ENCODE measurements at regions not wholly inside any gene's neighbourhood (a gene's known extent, or its start where the extent isn't known, plus 50 kb on each side); places are given as distances from the start of the nearest gene placed in this dataset.

DNA sequence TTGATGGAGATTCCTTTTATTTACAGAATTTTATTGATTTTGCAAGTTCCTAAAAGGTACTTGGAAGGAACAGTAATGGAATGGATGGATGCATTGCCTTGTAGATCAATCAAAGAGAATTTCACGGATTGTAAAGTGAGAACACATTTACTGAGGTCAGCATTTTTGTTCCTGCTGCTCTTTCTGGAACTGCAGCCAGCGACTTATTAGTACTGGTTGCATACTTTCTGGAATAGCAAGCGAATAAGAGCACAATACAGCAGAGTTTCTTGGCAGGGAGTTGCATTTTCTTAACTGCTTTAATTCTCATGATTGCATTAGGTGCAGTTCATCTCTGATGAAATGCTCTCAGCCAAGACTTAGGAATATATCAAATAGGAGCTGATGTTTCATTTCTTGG, 106.1 kb upstream of the CHODL start:
- no peak overlapping the region for H3K4me2 ChIP-seq (ENCODE audit: insufficient read depth, low read length)
- H3K9me3 ChIP-seq (replicated peaks; ENCODE audit: control insufficient read depth, insufficient read depth, low read depth, low read length): no peaks in the 10 kb centered on the region
- DNase-seq (ENCODE audit: extremely low read depth in 1 of 4, low spot score in 3 of 4) (no peak), FAIRE-seq (no peak), ATAC-seq (no peak)
- in situ Hi-C loops (cut with MboI): no loop called here
- TF ChIP-seq SUPT5H (IDR thresholded peaks at IDR 0.05) (no peak), ZNF778 (CRISPR knock-in tag; IDR thresholded peaks at IDR 0.05) (no peak), L3MBTL2 (IDR thresholded peaks at IDR 0.05) (no peak), MAFF (IDR thresholded peaks at IDR 0.05; ENCODE audit: low read length) (0 out of 2 replicates have a peak, but pooled peaks have one; percentile 21)
- TF ChIP-seq, protein P1, sequence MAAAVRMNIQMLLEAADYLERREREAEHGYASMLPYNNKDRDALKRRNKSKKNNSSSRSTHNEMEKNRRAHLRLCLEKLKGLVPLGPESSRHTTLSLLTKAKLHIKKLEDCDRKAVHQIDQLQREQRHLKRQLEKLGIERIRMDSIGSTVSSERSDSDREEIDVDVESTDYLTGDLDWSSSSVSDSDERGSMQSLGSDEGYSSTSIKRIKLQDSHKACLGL (CRISPR knock-in tag; IDR thresholded peaks at IDR 0.05; ENCODE audit: borderline replicate concordance, poor library complexity, severe bottlenecking): no peak
- no peak overlapping the region for H3K9ac ChIP-seq (ENCODE audit: insufficient read depth in 1 of 2, low read depth in 2 of 2, low read length in 2 of 2)
- no peaks in the 10 kb centered on the region for H3K4me1 ChIP-seq (replicated peaks in 1 of 2; ENCODE audit: control insufficient read depth in 2 of 2, insufficient read depth in 2 of 2, low read length in 2 of 2)
- H4K20me1 ChIP-seq (replicated peaks; ENCODE audit: control insufficient read depth, insufficient read depth, low read length): no peaks in the 10 kb centered on the region
- no peak overlapping the region for H2AFZ ChIP-seq (ENCODE audit: low read depth, low read length)
- ChIA-PET CTCF (ENCODE audit: low intra/inter-chr PET ratio) (no interaction called here), POLR2A (no interaction called here)
- no TSS peak for BruUV-seq (replicated peaks)
- intact Hi-C loops (cut with micrococcal nuclease): no loop called here
- H3K36me3 ChIP-seq (ENCODE audit: control insufficient read depth, insufficient read depth, low read length): no peaks in the 10 kb centered on the region
- WGBS (ENCODE audit: insufficient coverage, low coverage, missing lambda C conversion rate): 0% methylated on average over 3 of the region's 3 CpGs
- H3K27me3 ChIP-seq (ENCODE audit: control insufficient read depth in 2 of 2, insufficient read depth in 2 of 2, low read length in 2 of 2): no peaks in the 10 kb centered on the region
- no peak overlapping the region for H3K4me3 ChIP-seq
- H3K79me2 ChIP-seq (ENCODE audit: control insufficient read depth, insufficient read depth, low read length): no peaks in the 10 kb centered on the region
- H3K27ac ChIP-seq (ENCODE audit: extremely low read depth, low read depth, low read length): no peak overlapping the region
- no peaks in the 10 kb centered on the region for H3K9me1 ChIP-seq (ENCODE audit: control insufficient read depth, insufficient read depth, low read length)

DNA sequence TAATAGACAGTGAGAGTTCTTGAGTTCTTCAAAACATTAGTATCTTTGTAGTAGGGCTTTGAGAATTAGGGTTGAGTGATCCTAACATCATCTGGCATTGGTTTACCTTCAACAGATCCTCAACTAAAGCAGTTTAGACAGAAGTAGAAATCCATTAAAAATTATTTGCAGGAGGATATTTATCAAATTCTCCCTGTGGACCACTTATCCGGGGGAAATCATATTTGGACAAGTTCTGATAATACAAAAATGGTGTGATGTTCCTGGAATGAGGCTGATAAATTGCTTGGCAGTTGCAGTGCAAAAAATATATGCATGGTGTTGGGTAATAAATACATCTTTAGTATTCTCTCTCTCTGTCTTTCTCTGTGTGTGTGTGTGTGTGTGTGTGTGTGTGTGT, 115.1 kb upstream of the CHODL start:
- Histone ChIP-seq H3K27me3 (ENCODE audit: control insufficient read depth in 2 of 2, insufficient read depth in 2 of 2, low read length in 2 of 2) (no peaks in the 10 kb centered on the region), H3K4me1 (replicated peaks in 1 of 2; ENCODE audit: control insufficient read depth in 2 of 2, insufficient read depth in 2 of 2, low read length in 2 of 2) (no peaks in the 10 kb centered on the region), H3K27ac (ENCODE audit: extremely low read depth, low read depth, low read length) (no peak overlapping the region), H3K9me3 (replicated peaks; ENCODE audit: control insufficient read depth, insufficient read depth, low read depth, low read length) (no peaks in the 10 kb centered on the region; the same call in 1 of the 2 replicates), H3K4me3 (no peak overlapping the region), H4K20me1 (replicated peaks; ENCODE audit: control insufficient read depth, insufficient read depth, low read length) (no peaks in the 10 kb centered on the region), H3K4me2 (ENCODE audit: insufficient read depth, low read length) (no peak overlapping the region), H3K79me2 (ENCODE audit: control insufficient read depth, insufficient read depth, low read length) (no peaks in the 10 kb centered on the region), H2AFZ (ENCODE audit: low read depth, low read length) (no peak overlapping the region), H3K9ac (ENCODE audit: insufficient read depth in 1 of 2, low read depth in 2 of 2, low read length in 2 of 2) (no peak overlapping the region), H3K9me1 (ENCODE audit: control insufficient read depth, insufficient read depth, low read length) (no peaks in the 10 kb centered on the region), H3K36me3 (ENCODE audit: control insufficient read depth, insufficient read depth, low read length) (no peaks in the 10 kb centered on the region)
- BruUV-seq (replicated peaks): no TSS peak
- ChIA-PET CTCF (ENCODE audit: low intra/inter-chr PET ratio) (no interaction called here), POLR2A (no interaction called here)
- in situ Hi-C loops (cut with MboI) (no loop called here), intact Hi-C loops (cut with micrococcal nuclease) (no loop called here)
- ATAC-seq (no peak), DNase-seq (ENCODE audit: extremely low read depth in 1 of 4, low spot score in 3 of 4) (no peak), FAIRE-seq (no peak)
- WGBS (ENCODE audit: insufficient coverage, low coverage, missing lambda C conversion rate): 0% methylated on average over 1 of the region's 1 CpG
- TF ChIP-seq ZNF212 (CRISPR knock-in tag; IDR thresholded peaks at IDR 0.05): no peak
- TF ChIP-seq, protein P2, sequence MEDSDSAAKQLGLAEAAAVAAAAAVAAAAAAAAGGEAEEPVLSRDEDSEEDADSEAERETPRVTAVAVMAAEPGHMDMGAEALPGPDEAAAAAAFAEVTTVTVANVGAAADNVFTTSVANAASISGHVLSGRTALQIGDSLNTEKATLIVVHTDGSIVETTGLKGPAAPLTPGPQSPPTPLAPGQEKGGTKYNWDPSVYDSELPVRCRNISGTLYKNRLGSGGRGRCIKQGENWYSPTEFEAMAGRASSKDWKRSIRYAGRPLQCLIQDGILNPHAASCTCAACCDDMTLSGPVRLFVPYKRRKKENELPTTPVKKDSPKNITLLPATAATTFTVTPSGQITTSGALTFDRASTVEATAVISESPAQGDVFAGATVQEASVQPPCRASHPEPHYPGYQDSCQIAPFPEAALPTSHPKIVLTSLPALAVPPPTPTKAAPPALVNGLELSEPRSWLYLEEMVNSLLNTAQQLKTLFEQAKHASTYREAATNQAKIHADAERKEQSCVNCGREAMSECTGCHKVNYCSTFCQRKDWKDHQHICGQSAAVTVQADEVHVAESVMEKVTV (CRISPR knock-in tag; IDR thresholded peaks at IDR 0.05): no peak
- no peak for TF ChIP-seq NR2C2 (CRISPR knock-in tag; IDR thresholded peaks at IDR 0.05)
- no peak for TF ChIP-seq NR2C2 (tag; IDR thresholded peaks at IDR 0.05)
- TF ChIP-seq, protein P3, sequence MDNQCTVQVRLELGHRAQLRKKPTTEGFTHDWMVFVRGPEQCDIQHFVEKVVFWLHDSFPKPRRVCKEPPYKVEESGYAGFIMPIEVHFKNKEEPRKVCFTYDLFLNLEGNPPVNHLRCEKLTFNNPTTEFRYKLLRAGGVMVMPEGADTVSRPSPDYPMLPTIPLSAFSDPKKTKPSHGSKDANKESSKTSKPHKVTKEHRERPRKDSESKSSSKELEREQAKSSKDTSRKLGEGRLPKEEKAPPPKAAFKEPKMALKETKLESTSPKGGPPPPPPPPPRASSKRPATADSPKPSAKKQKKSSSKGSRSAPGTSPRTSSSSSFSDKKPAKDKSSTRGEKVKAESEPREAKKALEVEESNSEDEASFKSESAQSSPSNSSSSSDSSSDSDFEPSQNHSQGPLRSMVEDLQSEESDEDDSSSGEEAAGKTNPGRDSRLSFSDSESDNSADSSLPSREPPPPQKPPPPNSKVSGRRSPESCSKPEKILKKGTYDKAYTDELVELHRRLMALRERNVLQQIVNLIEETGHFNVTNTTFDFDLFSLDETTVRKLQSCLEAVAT (IDR thresholded peaks at IDR 0.05): no peak
- TF ChIP-seq, protein P4, sequence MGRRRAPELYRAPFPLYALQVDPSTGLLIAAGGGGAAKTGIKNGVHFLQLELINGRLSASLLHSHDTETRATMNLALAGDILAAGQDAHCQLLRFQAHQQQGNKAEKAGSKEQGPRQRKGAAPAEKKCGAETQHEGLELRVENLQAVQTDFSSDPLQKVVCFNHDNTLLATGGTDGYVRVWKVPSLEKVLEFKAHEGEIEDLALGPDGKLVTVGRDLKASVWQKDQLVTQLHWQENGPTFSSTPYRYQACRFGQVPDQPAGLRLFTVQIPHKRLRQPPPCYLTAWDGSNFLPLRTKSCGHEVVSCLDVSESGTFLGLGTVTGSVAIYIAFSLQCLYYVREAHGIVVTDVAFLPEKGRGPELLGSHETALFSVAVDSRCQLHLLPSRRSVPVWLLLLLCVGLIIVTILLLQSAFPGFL (CRISPR knock-in tag; IDR thresholded peaks at IDR 0.05): no peak
- TF ChIP-seq ZNF589 (CRISPR knock-in tag; IDR thresholded peaks at IDR 0.05; ENCODE audit: low read depth): no peak
- TF ChIP-seq HLTF (IDR thresholded peaks at IDR 0.05): no peak
